ENCODE measurements at regions not wholly inside any gene's neighbourhood (a gene's known extent, or its start where the extent isn't known, plus 50 kb on each side); places are given as distances from the start of the nearest gene placed in this dataset.
A peak's percentile ranks its signal among the peaks of the same experiment; 100 is the strongest.

DNA sequence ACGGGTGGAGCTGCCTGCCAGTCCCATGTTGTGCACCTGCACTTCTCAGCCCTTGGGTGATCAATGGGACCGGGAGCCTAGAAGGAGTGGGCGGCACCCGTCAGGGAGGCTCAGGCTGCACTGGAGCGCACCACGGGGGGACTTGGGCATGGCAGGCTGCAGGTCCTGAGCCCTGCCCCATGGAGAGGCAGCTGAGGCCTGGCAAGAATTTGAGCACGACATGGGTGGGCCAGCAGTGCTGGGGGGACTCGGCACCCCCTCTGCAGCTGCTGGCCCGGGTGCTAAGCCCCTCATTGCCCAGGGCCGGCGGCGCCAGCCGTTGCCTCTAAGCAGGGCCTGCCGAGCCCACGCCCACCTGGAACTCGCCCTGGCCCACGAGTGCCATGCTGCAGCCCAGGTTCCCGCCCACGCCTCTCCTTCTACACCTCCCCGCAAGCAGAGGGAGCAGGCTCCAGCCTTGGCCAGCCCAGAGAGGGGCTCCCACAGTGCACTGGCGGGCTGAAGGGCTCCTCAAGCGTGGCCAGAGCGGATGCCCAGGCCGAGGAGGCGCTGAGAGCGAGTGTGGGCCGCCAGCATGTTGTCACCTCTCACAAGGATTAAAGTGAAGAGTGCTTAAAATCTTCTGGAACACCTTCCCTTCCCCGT lies 372.0 kb downstream of the ETS1 start:
- DNase-seq = no peak

DNA sequence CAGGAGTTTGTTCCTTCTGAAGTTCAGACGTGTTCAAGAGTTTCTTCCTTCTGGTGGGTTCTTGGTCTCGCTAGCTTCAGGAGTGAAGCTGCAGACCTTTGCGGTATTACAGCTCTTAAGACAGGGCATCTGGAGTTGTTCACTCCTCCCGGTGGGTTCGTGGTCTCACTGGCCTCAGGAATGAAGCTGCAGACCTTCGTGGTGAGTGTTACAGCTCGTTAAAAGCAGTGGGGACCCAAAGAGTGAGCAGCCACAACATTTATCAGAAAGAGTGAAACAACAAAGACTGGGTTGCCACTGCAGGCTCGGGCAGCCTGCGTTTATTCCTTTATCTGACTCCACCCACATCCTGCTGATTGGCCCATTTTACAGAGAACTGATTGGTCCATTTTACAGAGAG lies 373.1 kb downstream of the ETS1 start:
- no peak for DNase-seq

DNA sequence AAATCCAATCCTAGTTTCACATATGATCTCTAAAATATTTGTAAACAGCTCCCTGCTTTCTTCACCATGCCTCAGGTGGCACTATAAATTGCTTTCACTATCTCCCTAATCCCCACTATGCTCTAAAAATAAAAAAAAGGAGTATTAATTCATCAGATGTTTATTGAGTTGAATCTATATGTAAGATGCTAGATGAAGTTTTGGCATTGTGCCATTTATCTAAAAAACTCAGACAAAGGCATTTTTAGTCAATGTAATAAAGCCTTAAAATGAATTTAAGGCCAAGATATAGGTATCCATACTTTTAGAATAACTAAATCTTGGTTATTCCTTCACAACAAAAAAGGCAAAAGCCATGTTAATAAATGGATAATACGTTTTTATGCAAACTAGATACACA lies 373.9 kb downstream of the ETS1 start:
- DNase-seq = no peak

DNA sequence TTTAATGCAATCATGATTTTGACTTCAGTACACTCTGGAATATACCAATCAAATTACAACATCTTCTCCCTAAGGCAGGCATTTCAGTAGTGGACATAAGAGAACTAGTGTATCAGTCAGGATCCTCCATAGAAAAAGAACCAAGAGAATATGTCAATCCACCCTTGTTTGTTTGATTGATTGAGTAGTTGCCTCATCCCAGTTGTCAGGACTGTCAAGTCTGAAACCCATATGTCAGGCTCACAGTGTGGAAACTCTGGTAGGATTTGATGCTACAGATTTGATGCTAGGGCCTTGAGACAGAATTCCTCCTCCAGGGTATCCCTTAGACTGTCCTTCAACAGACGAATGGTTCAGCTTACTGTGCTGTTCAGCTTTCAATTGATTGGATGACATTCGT lies 375.0 kb downstream of the ETS1 start:
- no peak for DNase-seq

DNA sequence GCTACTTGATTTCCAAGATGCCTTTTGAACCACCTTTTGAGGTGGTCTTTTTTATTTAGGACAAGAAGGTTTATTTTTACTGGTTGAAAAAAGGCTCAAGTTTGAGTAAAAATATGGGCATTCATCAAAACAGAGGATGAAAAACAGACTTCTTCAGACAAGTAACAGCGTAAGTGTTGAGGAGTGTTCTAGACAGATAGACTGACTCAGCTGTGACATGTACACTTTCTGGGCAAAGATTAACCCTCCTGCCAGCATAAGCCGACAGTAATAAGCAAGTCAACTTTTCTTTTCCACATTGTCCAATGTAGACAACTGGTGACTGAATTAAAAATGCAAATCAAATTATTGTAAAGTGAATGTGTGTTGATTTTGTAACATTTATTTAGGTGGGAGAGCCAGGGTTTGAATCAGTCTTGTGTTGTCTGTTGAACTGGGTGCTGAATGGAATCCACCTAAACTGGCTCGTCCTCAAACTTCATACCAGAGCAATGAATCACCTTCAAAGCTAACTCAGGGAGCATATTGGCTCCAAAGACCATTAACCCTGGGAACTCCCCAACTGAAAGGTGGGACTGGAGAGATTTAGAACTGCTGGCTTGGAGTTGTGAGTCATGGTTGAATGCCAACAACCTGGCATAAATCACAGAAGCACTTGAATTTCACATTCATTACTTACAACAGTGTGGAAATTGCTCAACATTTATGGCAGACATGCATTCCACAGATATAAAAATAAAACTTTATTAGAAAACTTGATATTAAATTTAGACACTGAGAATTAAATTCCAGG lies 377.0 kb downstream of the ETS1 start:
- no peak for DNase-seq

DNA sequence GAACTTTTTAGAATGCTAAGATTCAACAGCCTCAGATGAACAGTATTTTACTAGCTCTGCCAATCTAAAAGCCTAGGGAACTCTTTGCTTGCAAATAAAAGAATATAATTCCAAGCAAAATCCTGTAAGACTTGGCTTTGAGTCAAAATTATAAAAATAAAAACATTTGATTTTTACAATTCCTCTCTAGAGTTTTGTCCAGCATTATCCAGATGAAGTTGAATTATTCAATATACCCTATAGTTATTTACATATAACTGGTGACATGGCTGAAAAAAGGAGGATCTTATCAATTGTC lies 378.3 kb downstream of the ETS1 start:
- DNase-seq = no peak

DNA sequence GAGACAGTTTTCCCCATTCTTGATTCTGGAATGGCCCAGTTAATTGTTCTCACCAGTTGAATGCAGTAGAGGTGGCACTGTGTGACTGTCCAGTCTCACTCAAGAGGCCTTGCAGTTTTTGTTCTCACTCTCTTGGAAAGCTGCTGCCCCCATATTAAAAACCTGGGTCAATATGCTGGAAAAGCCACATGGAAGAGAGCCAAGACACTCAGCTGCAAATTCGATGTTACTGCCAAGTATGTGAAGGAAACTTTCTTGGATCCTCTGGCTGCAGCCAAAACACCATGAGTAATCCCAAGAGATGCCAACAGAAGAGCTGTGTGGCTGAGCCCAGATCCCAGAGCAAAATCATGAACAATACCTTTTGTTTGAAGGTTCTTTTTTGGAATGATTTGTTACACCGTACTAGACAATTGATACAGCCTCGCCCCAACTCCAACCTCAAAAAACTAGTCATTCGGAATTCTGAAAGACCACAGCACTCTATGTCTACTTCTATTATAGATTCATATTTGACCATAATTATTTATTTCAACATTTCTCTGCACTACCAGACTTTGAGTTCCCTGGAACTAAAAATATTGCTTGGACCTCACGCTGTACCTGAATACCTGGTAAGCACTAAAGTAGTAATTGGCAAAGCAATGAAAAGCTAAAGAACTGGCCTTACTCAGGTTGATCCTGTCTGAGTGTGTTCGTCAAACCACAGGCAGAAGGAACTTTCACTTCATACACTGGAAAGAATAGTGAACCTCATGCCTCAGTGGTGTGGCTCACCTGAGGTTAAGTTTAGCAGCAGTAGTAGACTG lies 378.8 kb downstream of the ETS1 start:
- DNase-seq = no peak

DNA sequence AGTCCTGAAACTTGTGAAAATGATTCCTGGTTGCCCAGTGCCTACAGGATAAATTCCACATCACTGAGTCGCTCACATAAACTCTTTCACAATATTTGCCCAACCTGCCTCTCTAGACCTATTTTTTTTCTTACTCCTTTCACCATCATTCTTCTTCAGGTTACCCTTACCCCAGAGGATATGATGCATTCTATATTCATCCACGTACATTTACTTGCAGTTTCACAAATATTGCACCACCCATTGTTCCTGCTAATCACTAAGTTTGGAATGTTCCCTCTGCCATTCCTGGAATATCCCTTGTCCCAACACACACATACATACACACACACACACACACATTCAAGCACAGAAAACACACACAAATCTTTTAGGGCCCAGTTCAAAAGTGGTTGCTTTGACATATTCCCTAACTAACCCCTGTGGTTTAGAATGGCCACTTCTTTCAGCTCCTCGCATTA lies 379.5 kb downstream of the ETS1 start:
- no peak for DNase-seq

DNA sequence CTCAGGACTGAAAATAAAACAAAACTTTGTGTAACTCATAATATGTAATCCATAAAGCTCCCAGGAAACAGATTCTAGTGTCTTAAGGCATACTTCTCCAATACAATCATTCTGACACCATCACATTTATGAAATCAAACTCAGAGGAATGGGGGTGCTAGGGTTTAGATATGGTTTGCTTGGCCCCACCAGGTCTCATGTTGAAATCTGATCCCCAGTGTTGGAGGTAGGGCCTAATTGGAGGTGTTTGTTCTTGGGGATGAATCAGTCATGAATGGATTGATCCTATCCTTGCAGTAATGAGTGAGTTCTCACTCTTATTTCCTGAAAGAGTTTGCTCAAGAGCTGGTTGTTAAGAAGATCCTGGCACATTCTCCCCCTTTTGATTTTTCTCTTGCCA lies 380.9 kb downstream of the ETS1 start:
- DNase-seq = no peak

DNA sequence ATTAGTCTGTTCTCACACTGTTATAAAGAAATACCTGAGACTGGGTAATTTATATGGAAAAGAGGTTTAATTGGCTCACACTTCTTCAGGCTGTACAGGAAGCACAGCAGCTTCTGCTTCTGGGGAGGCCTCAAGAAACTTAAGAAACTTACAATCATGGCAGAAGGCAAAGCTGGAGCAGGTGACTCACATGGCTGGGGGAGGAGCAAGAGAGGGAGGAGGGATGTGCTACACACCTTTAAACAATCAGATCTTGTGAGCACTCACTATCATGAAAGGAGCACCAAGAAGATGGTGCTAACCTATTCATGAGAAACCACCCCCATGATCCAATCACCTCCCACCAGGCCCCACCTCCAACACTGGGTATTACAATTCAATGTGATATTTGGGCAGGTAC lies 381.6 kb downstream of the ETS1 start:
- DNase-seq = no peak

DNA sequence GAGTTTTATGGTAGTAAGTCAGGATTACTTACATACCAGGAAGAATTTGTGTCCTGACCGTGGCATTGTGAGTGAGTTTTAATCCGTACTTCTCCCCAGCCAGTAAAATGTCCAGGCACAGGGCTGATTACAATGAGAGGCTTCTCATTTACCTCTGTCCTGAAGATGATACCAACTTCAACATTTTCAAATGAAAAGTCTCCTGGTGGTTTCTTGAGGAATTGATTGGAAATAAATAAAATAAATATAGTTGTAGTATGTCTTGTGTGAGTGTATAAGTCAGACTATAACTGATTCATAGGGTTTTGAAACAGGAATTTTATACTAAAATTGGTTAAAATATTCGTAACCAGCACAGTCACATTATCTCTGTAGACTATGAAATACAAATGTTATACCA lies 382.5 kb downstream of the ETS1 start:
- no peak for DNase-seq

DNA sequence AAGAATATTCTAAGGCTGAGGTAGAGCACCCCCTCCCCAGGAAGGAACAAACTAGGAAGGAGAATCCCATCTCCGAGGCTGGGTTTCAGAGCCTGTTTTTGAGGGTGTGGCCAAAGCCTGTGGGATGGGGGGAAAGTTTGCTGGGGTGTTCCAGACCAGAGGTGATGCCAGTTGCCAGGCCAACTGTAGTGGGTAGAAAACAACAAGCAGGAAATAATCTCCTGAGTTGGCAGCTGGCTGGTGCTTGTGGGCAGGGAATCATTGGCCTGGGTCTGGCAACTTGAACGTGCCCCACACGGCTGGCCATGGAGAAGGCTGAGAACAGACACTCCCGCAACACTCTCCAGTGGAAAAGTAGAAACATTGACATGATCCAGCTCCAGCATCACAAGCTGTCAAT lies 385.6 kb downstream of the ETS1 start:
- no peak for DNase-seq

DNA sequence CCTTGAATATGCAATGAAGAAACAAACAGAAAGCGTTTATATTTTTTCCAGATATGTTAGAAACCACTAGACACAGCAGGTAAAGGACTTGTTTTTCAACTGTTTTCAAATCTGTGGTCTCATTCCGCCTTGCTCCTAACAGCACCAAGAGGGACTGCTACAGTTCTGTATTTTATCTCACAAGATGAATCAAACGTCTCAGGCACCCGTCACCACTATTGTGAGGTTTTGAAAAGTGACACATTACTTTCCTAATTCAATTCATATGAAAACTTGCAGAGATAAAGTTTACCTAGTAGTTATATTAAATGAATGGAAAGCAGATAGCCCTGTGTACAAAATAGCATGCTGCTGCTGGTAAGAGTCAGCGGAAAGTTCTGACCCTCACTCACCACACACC lies 386.3 kb downstream of the ETS1 start:
- DNase-seq = no peak

DNA sequence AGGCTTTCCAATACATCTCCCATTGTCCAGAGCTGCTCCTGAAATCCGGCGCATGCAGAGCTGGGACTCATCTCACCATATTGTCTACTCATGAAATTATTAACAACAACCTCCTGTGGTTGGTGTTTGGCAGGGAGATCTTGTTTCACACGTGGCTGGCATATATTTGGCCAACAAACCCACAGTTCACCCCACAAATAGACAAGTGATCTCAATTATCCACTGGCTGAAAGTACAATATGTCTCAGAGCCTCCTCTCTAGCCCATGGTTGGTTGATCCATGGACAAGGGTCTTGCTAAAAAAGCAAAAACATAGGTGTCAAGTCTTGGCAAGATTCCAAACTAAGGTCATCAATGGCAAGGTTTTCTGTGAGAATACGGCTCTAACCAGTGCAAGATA lies 386.9 kb downstream of the ETS1 start:
- DNase-seq = no peak

DNA sequence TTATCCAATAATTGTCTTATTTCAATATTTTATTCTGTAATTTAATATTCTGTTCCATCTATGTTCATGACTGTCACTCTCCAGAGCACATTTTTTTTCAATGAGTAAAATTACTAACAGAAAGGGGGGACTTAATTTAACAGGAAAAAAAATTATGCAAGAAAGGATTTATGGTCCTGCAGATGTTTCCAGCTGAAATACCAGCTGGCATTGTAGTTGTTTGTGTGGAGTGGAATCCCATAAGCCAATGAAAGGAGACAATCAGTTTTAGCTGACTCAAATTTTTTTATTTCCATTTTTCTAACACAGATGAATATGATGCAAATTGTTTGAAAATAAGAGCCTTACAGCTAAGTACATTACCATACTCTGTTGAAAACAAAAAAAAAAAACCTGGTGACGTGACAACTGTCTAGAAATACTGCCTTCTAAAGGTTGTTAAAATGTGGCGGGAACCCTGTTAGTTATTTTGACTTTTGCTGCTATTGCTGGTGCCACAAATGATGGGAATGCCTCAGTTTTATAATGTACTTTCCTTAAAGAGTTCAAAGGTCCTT lies 389.1 kb downstream of the ETS1 start:
- DNase-seq = no peak

DNA sequence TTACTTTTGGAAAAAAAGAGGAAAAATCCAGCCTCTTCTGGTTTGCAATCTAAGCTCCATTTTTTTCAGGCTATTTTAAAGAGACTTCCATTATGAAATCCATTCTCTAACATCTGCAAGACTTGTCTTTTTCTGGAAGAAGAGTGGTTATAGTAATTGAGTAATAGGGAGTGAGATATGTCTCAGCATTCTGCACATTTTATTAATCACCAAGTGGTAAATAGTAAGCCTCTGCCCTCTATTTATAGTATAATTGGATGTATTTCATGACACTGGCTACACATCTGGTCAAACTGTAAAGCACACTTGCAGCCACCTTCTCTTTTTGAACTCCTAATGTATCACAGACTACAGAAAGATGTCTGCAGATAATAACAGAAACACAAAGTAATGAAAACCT lies 391.1 kb downstream of the ETS1 start:
- no peak for DNase-seq

DNA sequence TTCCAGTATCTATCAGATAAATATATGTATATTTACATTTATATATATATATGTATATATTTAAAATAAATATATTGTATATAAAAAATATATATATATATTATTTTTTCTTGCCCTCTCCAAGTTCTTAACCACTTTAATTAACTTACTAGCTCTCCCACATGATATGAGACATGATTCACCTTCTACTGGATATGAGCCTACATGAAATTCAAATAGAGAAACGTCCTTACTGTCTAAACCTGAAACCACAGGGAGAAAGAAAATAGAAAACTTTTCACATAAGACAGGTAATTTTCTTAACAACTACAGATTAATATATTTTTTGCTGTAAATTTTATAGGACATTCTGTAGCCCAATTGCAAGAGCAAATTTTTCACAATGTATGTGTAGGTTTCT lies 391.6 kb downstream of the ETS1 start:
- DNase-seq = no peak

DNA sequence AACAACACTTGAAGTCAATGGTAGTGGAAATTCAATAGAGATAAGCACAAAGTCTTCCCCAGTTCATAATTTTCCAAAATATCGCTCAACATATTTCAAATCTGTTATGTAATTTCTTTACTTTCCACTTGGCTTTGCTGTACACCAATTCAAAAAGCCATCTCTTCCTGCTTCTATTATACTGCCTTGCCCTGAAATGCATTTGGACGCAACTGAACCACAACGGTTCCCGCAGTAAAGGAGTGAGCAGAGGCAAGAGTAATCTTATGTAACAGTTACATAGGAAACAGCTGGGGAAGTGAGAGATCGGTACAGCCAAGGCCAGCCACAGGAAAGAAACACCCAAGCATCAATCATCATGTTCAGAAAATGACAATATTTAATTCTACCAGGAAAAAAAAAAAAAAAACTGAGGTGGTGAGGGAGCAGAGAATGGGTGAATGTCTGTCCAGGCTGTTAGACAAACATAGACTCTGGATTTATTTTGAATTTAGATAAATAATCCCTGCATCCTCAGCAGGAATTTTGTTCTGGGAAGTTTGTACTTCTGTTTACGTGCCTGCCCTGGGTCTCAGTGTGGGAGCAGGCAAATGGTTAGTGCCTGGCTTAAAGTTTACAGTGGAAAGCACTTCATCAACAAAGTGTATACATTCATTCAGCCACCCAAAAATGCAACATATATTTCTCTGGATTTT lies 392.2 kb downstream of the ETS1 start:
- DNase-seq = peak; percentile 27 to 36

DNA sequence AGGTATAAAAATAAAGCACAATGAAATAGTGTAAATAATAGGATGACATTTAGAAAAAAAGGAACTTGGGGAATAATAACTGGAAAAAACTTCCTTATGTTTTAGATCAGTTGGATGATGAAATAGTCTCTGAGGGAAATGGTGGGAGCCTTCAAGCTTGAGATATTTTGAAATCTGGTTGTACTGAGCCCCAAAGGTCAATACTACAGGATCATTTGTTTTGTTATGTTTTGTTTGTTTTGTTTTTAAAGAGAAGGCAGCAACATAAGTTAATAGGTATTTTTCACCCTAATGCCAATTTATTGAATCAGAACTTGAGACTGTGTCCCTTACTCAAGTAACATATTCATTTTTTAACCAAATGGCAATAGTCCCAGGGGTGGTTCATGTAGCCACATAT lies 393.1 kb downstream of the ETS1 start:
- no peak for DNase-seq

DNA sequence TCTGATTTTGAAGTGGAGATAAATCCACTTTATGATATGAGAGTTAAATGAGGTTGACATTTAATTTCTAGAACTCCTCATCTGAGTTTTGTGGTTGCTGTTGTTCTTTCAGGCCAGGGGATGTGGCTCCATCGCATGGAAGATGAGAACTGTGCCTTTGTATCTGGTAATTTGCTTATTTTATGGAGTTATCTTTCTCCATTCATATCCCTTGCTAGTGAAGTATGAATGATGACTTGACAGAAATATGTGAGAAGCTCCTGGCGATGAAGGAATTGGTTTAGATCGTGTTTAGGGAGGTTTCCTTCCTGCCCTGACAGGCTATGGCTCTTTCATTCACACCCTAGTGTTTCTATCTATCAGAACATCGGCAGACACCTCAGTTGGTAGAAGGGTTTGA lies 393.7 kb downstream of the ETS1 start:
- DNase-seq = no peak

DNA sequence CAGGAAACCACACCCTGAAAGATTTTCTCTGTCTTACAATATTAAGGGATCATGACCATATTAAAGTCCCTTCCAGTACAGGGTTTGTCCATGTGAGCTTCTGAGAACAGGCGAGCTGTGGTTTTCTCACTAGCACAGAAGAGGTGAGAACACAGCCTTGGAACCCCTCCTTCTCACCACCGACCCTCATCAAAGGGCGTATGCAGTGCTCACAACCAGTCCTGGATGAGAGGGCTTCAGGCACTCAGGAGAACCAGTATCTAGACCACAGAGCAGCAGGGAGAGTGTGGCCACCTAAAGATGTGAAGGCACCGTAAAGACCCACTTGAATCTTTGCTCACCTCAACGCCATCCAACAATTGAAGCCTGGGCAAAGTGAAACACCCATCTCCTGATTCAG lies 397.0 kb downstream of the ETS1 start:
- DNase-seq = no peak

DNA sequence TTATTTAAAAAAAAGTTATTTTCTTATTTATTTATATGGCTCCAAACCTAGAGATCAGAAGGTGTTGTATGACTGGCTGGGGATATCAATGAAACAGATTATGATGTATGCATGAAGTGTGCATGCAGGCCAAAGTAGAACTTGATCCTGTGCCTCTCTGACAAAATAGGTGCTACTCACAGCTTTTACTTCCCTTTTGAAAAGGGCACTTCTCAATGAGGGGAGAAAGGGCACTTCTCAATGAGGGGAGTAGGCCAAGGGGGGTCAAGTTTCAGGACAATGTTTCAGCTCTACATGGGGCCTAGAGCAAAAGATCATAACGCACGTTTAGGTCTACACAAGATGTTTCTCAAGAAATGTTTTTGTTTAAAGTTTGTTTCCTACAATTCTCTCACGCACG lies 397.5 kb downstream of the ETS1 start:
- no peak for DNase-seq

DNA sequence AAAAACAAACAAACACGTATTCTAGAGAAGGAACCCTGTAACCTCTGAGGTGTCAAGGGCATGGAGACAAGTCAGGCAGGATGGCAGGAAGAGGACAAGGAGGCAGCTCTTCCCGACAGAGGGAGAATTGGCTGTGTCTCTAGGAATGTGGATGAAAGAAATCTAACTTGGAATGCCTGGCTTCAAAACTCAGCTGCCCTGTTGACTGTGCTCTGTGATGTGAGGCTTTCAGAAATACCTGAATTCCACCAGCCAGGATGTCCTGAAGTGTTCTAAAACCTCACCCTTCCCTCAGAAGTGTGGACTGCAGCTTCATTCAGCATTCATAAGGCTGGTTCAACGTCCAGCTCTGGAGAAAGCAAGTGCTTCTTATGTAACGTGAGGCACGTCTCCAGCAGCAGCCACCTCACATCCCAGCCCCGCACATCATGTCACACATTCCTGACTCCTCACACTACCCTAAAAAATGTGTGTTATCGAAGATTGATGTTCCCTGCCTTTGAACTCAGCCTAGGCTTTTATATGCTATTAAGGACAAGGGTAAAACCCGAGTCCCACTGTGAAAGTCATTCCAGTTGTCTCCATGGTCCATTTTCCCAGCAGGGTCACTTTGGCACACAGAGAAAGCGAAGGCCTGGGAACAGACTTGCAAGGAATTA lies 398.9 kb downstream of the ETS1 start:
- DNase-seq = no peak
